ENCODE measurements at regions not wholly inside any gene's neighbourhood (a gene's known extent, or its start where the extent isn't known, plus 50 kb on each side); places are given as distances from the start of the nearest gene placed in this dataset.

DNA sequence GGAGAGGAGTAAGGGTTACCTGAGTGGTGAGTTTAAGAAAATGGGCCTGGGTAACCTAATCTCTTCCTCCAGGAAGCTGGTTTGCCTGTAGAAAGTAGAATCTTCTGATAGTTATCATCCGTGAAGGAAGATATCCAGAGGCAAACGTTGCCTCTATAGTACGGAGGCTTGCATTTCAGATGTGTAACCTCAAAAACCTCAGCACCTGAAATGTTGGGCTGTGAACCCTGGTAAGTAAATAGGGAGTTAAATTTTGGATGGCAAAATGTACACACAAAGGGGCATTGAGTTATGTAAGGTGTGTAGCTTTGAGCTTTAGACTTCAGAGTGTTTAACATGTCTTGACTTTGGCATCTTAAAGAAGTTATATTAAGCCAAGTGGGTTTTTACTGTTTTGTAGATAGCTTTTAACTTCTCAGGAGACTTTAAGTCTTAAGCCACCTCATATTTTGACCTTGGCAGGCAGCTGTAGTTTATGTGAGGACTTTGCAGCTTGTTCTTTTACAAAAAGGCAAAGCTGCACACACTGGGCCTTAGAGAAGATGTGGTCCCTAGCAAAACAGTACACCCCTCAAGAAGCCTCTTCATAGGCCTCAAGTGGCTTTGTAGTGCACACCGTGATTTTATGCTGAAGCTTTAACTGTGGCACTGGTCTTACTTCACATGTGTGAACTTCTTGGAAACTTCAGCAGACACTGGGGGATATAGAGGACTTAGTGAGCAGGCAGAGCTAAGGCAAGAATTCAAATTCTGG lies 83.4 kb downstream of the SNRPE start:
- Histone ChIP-seq H3K4me2 (ENCODE audit: low read length) (no peak overlapping the region), H3F3A (ENCODE audit: insufficient read depth, low read length) (no peaks in the 10 kb centered on the region), H3K27me3 (ENCODE audit: insufficient read depth, low read length) (no peaks in the 10 kb centered on the region), H3K79me2 (ENCODE audit: insufficient read depth, low read length) (no peaks in the 10 kb centered on the region), H3K36me3 (ENCODE audit: insufficient read depth, low read length) (no peaks in the 10 kb centered on the region), H4K20me1 (ENCODE audit: insufficient read depth, low read length) (no peaks in the 10 kb centered on the region), H3K4me3 (ENCODE audit: low read depth, low read length, poor library complexity, severe bottlenecking) (no peak overlapping the region), H3K4me1 (ENCODE audit: insufficient read depth, low read length, severe bottlenecking) (no peaks in the 10 kb centered on the region), H3K9me2 (ENCODE audit: low read depth, low read length) (no peaks in the 10 kb centered on the region), H2AFZ (ENCODE audit: low read length) (no peak overlapping the region), H3K27ac (ENCODE audit: low read depth, low read length, poor library complexity, severe bottlenecking) (no peak overlapping the region), H3K9ac (ENCODE audit: low read length) (no peak overlapping the region), H3K9me3 (ENCODE audit: low read length) (no peaks in the 10 kb centered on the region)
- TF ChIP-seq EZH2 (IDR thresholded peaks at IDR 0.05; ENCODE audit: borderline replicate concordance, low read length) = no peak
- TF ChIP-seq, protein P1, sequence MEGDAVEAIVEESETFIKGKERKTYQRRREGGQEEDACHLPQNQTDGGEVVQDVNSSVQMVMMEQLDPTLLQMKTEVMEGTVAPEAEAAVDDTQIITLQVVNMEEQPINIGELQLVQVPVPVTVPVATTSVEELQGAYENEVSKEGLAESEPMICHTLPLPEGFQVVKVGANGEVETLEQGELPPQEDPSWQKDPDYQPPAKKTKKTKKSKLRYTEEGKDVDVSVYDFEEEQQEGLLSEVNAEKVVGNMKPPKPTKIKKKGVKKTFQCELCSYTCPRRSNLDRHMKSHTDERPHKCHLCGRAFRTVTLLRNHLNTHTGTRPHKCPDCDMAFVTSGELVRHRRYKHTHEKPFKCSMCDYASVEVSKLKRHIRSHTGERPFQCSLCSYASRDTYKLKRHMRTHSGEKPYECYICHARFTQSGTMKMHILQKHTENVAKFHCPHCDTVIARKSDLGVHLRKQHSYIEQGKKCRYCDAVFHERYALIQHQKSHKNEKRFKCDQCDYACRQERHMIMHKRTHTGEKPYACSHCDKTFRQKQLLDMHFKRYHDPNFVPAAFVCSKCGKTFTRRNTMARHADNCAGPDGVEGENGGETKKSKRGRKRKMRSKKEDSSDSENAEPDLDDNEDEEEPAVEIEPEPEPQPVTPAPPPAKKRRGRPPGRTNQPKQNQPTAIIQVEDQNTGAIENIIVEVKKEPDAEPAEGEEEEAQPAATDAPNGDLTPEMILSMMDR (IDR thresholded peaks at IDR 0.05; ENCODE audit: low read length) = no peak

DNA sequence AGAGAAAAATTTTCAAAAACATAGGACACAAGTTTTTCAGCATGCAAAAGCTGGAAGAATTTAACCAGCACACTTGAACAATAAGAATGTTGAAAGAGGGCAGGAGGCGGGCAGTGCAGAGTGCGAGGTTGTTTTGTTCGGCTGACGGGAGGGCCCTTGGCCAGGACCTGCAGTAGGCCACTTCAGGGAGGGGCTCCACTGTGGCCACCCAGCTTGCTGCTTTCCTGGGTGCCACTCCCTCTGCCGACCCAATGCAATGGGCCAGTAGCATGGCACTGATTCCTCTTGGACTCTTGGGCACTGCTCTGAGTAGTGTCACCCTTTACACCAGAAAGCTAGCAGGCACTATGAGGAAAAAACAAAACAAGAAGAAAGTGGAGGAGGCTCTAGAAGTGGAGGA lies 92.9 kb downstream of the SNRPE start:
- TF ChIP-seq EZH2 (IDR thresholded peaks at IDR 0.05; ENCODE audit: borderline replicate concordance, low read length) = no peak
- TF ChIP-seq, protein P1 (IDR thresholded peaks at IDR 0.05; ENCODE audit: low read length) = no peak
- Histone ChIP-seq H3K4me1 (ENCODE audit: insufficient read depth, low read length, severe bottlenecking) (no peaks in the 10 kb centered on the region), H3K36me3 (ENCODE audit: insufficient read depth, low read length) (no peaks in the 10 kb centered on the region), H3F3A (ENCODE audit: insufficient read depth, low read length) (no peaks in the 10 kb centered on the region), H3K27me3 (ENCODE audit: insufficient read depth, low read length) (no peaks in the 10 kb centered on the region), H3K79me2 (ENCODE audit: insufficient read depth, low read length) (no peaks in the 10 kb centered on the region), H3K4me2 (ENCODE audit: low read length) (no peak overlapping the region), H3K9ac (ENCODE audit: low read length) (no peak overlapping the region), H3K4me3 (ENCODE audit: low read depth, low read length, poor library complexity, severe bottlenecking) (no peak overlapping the region), H4K20me1 (ENCODE audit: insufficient read depth, low read length) (no peaks in the 10 kb centered on the region), H3K9me2 (ENCODE audit: low read depth, low read length) (no peaks in the 10 kb centered on the region), H2AFZ (ENCODE audit: low read length) (no peak overlapping the region), H3K27ac (ENCODE audit: low read depth, low read length, poor library complexity, severe bottlenecking) (no peak overlapping the region), H3K9me3 (ENCODE audit: low read length) (0 out of 2 replicates have a peak, but pooled peaks cover 3% of the 10 kb centered on the region)

GRCh38 chr1:203954788-203955552 lies 93.6 kb downstream of the SNRPE start:
- no peaks in the 10 kb centered on the region for H3K79me2 ChIP-seq (ENCODE audit: insufficient read depth, low read length)
- H3K9me2 ChIP-seq (ENCODE audit: low read depth, low read length) = no peaks in the 10 kb centered on the region; the same call in 1 of the 2 replicates
- H3K4me1 ChIP-seq (ENCODE audit: insufficient read depth, low read length, severe bottlenecking) = no peaks in the 10 kb centered on the region
- TF ChIP-seq, protein P1 (IDR thresholded peaks at IDR 0.05; ENCODE audit: low read length) = no peak
- no peak for TF ChIP-seq EZH2 (IDR thresholded peaks at IDR 0.05; ENCODE audit: borderline replicate concordance, low read length)
- H4K20me1 ChIP-seq (ENCODE audit: insufficient read depth, low read length) = no peaks in the 10 kb centered on the region
- H3F3A ChIP-seq (ENCODE audit: insufficient read depth, low read length) = no peaks in the 10 kb centered on the region
- no peak overlapping the region for H2AFZ ChIP-seq (ENCODE audit: low read length)
- 0 out of 2 replicates have a peak, but pooled peaks cover 3% of the 10 kb centered on the region for H3K9me3 ChIP-seq (ENCODE audit: low read length)
- no peaks in the 10 kb centered on the region for H3K36me3 ChIP-seq (ENCODE audit: insufficient read depth, low read length)
- no peak overlapping the region for H3K4me2 ChIP-seq (ENCODE audit: low read length)
- H3K27me3 ChIP-seq (ENCODE audit: insufficient read depth, low read length) = no peaks in the 10 kb centered on the region
- H3K27ac ChIP-seq (ENCODE audit: low read depth, low read length, poor library complexity, severe bottlenecking) = no peak overlapping the region
- no peak overlapping the region for H3K9ac ChIP-seq (ENCODE audit: low read length)
- H3K4me3 ChIP-seq (ENCODE audit: low read depth, low read length, poor library complexity, severe bottlenecking) = no peak overlapping the region

Measured in OCI-LY1 (cell line).